GM19467 (cell line): ENCODE measurements at regions not wholly inside any gene's neighbourhood (a gene's known extent, or its start where the extent isn't known, plus 50 kb on each side); places are given as distances from the start of the nearest gene placed in this dataset.
"Not testable (repeated sequence)": the region's sequence is repeated elsewhere in the genome, so short reads cannot be mapped to it uniquely, and the experiment has no call there.

Experiments
- ATAC-seq: cut with Tn5 transposase; IDR thresholded peaks from one replicate; pipeline ENCODE4 v1.9.1; 2021; ENCODE audit warnings: mild to moderate bottlenecking, moderate library complexity; ENCODE audit not compliant: unreplicated experiment

GRCh38 chrX:11836284-11836683 lies 78.2 kb downstream of the MSL3 start:
- ATAC-seq, result no peak

DNA sequence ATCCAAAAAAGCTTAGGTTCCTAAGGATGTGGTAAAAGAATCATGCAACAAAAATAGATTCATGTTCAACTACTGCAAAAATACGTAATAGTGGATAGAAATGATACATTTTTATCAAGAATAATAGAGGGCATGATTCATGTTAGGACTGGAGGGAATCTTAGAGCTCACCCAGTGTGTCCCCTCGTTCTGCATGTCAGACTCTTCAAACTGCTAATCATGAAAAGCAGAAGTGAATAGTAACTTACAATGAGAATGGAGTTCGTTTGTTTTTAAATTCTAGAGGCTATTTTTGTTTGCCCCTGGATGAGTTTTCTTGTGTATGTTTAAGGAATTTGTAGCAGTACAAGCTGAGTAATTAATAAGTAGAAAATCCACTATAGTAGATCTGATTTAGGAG lies 79.4 kb downstream of the MSL3 start:
- ATAC-seq, result no peak

DNA sequence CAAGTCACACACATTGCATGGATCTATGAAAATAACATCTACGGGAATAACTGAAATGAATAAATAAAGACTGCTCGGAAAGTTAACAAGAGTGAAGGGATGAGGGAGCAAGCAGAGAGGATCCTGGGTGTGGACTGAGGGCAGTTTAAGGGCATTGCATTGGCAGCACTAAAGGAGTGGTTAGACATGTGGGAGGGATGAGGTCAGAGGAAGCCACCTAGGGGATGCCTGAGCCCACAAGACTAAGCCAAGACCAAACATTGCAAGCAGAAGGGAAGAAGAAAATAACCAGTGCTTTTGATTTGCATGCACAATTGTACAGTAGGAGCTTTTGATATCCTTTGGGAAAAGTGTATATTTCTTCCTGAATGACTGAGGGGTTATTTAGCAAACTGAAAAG lies 106.1 kb downstream of the MSL3 start:
- no peak for ATAC-seq

DNA sequence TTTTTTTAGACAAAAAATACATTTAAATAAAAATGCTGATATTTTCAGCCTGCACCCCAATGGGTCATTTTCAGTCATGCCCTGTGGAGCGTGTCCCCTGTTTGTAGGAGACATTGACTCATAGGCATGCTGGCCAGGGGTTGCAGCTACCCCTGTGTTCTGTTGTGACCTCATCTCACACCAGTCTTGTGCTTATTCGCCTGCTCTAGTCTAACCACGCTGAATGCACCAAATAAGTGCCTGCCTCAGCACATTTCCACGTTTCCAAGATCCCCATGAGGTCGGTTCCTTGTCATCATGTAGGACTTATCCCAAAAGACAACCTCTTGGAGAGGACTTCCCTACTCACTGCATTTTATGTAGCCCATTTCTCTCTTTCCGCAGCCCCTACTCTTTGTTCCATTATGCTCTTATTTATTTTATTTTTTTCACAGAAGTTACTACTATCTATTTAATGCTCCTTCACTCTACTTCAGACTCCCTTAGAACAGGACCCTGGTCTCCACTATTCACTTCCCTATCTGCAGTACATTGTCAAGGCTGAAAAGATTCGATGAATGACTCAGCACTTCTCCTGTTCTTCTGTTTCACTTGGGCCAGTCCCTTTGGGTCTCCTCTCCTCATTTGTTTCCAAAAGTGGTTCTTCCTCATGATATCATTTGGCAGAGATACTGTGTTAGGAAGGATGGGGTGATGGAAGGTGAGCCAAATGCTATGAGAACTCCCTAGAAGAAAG lies 109.7 kb downstream of the MSL3 start:
- no peak for ATAC-seq

DNA sequence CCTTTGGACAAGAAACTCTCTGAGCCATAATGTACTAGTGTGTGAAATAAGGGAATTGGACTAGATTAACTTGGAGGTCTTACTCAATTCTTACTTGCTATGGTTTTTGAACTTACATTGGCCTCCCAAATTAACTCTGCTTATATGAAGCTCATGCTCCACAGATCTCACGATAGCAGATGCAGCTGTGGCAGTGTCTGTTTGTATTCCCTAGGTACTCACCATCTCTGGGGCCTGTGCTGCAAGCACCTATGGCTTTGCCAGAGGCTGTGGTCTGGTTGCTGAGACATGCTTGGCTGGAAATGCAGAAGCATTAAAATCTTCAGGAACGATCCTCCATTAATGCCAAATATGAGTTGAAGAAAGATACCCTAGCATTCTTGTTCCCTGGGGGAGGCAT lies 112.8 kb downstream of the MSL3 start:
- no peak for ATAC-seq

- no peak for ATAC-seq
Observed at GRCh38 chrX:11881485-11882170, 123.6 kb downstream of the MSL3 start.

GRCh38 chrX:11886745-11887144 lies 128.7 kb downstream of the MSL3 start:
- ATAC-seq, result no peak

DNA sequence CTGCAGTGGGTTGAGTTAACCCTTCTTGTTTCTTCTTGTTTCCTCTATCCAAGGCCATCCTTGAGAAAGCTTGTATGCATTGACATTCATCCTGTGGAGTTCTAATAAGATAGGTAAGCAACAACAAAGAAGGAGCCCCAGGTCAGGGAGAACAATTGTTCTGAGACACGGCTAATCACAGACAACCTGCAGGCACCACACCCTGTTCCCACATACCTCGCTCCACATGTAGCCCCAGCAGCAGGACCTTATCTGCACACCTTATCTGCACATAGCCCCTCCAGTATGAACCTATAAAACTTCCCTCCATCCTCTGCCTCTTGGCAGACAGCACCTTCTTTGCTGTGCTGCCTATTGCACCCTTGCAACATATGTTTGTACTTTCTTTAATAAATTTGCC lies 129.1 kb downstream of the MSL3 start:
- ATAC-seq, result no peak

- no peak for ATAC-seq
Observed at GRCh38 chrX:11888421-11888820, 130.4 kb downstream of the MSL3 start.

DNA sequence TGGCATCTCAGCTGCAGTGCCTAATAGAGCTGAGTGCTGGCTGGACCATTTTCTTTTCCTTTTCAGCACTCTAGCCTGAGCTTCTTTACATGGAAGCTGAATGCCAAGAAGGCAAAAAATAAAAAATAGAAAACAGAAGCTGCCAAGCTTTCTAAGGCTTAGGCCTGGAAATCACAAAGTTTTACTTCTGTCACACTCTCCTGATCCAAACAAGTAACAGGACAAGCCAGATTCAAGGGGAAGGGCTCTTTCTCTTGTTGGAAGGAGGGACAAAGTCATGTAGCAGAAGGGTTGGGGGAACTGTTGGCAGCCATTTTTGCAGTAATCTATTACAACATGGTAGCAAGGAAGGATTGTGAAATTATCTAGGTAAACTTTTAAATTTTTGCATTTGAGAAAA lies 131.8 kb downstream of the MSL3 start:
- ATAC-seq, result no peak

DNA sequence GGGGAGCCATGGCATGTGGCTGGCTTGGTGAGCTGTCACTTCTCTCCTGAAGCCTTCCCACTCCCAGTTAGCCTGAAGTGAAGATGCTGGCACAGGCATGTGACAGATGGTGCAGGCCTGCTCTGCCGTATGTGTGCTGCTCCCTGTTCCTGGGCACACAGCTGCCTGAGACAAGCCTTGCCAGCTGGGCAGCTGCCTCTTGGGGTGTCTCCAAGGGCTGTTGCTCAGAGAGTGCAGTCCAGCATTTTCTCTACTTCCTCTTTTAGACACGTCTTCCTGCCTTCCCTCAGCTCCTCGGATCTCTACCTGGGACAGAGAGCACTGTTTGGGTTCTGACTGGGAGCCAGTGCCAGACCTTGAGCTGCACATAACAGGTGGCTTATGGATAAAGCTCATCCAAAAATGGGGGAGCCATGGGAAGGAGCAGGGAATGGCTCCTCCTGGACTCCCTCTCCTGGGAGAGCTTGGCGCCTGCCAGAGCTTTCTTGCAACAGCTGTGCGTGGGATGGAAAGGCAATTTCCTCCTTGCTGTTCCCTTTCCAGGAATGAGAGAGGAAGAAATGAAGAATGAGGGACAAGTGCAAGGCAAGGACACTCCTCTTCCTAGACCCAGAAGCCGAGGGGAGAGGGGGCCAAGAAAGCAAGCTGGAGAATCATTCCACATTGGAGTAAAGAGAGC lies 132.9 kb downstream of the MSL3 start:
- ATAC-seq, result no peak

GRCh38 chrX:11893933-11894710 lies 136.1 kb downstream of the MSL3 start:
- ATAC-seq, result no peak

DNA sequence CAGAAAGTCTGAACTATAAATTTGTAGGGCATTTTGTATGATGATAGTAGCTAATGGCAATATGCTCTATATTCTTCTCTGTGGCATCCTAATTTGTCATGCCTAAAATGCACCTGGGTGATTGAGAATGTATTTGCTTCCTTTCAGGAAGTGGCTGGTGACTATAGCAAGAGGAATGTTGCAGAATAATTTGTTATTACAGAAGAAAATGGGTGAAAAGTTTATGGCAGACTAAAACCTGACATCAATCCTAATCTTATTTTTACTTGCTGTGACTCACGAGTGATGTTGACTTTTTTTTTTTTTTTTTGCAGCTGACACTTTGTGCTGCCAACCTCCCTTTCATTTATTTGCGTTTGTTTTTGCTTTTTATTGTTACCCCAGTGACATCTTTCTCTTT lies 141.1 kb downstream of the MSL3 start:
- no peak for ATAC-seq

DNA sequence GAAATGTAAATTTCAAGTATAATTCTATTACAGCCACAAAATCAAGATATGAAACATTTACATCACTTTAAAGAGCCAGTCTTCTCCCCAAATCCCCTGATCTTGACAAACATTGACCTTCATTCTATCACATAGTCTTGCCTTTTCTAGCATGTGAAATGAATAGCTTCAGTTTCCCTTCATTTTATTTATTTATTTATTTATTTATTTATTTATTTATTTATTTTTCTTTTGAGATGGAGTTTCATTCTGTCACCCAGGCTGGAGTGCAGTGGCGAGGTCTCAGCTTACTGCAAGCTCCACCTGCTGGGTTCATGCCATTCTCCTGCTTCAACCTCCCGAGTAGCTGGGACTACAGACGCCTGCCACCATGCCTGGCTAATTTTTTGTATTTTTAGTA lies 147.9 kb downstream of the MSL3 start:
- ATAC-seq, result not testable (repeated sequence)

DNA sequence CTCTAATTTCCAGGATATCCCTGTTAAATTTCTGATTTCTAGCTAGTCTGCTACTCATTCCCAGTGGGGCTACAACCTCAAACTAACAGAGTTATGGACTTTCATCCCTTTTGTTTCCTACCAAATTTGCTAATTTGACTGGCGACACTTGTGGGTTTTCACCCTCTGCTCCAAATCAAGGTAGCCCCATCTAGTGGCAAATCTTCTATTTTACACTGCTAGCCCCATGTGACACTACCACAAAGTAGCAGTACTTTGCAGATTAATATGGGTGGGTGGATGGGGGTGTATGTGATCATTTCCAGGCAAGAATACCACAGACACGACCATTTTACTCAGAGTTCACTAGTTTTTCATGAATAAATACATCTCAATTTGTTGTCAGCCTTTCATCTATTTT lies 150.3 kb downstream of the MSL3 start:
- no peak for ATAC-seq

- no peak for ATAC-seq
Observed at GRCh38 chrX:11913001-11913400, 155.0 kb downstream of the MSL3 start.

DNA sequence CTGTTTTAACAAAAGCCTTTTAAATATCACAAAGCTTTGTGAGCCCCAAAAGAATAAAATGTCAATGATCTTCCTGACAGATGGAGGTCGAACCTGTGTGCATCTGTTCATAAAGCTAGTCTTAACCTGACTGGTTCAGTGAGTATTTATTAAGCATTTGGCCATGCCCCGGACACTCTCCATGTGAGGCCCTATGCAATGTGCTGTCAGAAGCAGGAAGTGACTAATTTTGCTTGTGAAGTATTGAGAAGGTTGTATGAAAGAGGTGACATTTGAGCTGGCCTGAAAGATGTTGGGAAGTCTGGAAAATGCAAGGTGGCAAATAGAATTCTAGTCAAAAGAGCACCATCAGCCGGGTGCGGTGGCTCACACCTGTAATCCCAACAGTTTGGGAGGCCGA lies 171.4 kb downstream of the MSL3 start:
- no peak for ATAC-seq

- ATAC-seq, result no peak
Observed at GRCh38 chrX:11932423-11932822, 174.4 kb downstream of the MSL3 start.

DNA sequence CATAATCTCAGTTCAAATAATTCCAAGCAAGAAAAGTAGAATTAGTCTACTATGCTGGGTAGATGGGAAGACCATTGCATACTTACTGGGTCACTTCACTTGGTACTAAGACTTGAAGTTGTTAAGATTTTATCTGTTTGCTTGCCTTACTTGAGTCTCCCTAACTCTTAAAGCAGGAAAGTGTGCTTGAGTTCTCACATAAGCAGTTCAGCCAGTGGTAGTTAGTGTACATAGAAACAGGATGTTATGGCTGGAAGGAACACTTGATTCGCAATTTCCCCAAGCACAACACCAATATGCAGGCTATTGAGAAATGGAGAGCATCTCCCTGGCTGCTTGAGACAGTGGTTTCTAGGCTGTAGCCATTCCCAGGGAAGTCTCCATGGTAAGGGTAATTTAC lies 176.1 kb downstream of the MSL3 start:
- no peak for ATAC-seq

- no peak for ATAC-seq
Observed at GRCh38 chrX:11941571-11941970, 183.5 kb downstream of the MSL3 start.

DNA sequence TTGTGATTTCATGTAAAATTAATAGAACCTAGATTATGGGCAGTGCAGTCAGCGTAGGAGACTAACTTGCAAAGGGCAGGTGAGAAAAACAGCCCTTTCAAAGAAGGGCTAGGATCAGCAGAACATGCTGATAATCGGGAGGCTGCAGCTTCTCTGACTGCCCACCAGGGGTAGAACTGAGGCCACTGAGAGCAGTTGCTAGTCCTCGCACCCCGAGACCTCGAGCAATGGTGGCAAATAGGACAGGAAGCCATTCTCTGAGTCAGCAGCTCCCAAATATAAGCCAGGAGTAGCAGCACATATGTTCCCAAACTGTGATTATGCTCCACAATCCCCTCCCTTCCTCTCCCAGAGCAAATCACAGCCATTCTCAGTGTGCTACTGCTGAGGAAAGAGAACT lies 186.5 kb downstream of the MSL3 start:
- ATAC-seq, result peak; percentile 75
